GM18508 (cell line): ENCODE measurements at regions not wholly inside any gene's neighbourhood (a gene's known extent, or its start where the extent isn't known, plus 50 kb on each side); places are given as distances from the start of the nearest gene placed in this dataset.
"Not testable (repeated sequence)": the region's sequence is repeated elsewhere in the genome, so short reads cannot be mapped to it uniquely, and the experiment has no call there.

Source experiments
- ATAC-seq: cut with Tn5 transposase; IDR thresholded peaks from one replicate; pipeline ENCODE4 v1.9.1; 2021; ENCODE audit warnings: moderate number of reproducible peaks; ENCODE audit not compliant: insufficient read depth, unreplicated experiment

GRCh38 chr2:145792745-145793144 is 1272.8 kb upstream of the ZEB2 start:
- no peak for ATAC-seq

- no peak for ATAC-seq
Measured at GRCh38 chr2:145789636-145790035, 1269.7 kb upstream of the ZEB2 start.

- ATAC-seq, result not testable (repeated sequence)
Measured at GRCh38 chr2:145787597-145788361, 1267.9 kb upstream of the ZEB2 start.

- not testable (repeated sequence) for ATAC-seq
Measured at GRCh38 chr2:145782607-145783006, 1262.7 kb upstream of the ZEB2 start.

- peak; percentile 63 for ATAC-seq
Measured at GRCh38 chr2:145777914-145778313, 1258.0 kb upstream of the ZEB2 start.

- ATAC-seq, result no peak
Measured at GRCh38 chr2:145777297-145777696, 1257.4 kb upstream of the ZEB2 start.

- no peak for ATAC-seq
Measured at GRCh38 chr2:145775591-145775990, 1255.7 kb upstream of the ZEB2 start.

GRCh38 chr2:145771525-145771924 is 1251.6 kb upstream of the ZEB2 start:
- ATAC-seq, result peak; percentile 100

GRCh38 chr2:145769011-145769716 is 1249.2 kb upstream of the ZEB2 start:
- no peak for ATAC-seq

- ATAC-seq, result no peak
Measured at GRCh38 chr2:145765874-145766273, 1246.0 kb upstream of the ZEB2 start.

GRCh38 chr2:145764631-145765030 is 1244.7 kb upstream of the ZEB2 start:
- ATAC-seq, result no peak

GRCh38 chr2:145760781-145761649 is 1241.1 kb upstream of the ZEB2 start:
- ATAC-seq, result no peak

- no peak for ATAC-seq
Measured at GRCh38 chr2:145759228-145759915, 1239.5 kb upstream of the ZEB2 start.

GRCh38 chr2:145757503-145758246 is 1237.8 kb upstream of the ZEB2 start:
- ATAC-seq, result no peak

GRCh38 chr2:145755019-145755837 is 1235.3 kb upstream of the ZEB2 start:
- no peak for ATAC-seq

- no peak for ATAC-seq
Measured at GRCh38 chr2:145753966-145754365, 1234.0 kb upstream of the ZEB2 start.

- no peak for ATAC-seq
Measured at GRCh38 chr2:145753041-145753608, 1233.2 kb upstream of the ZEB2 start.

GRCh38 chr2:145752091-145752806 is 1232.3 kb upstream of the ZEB2 start:
- ATAC-seq, result peak; percentile 11
